ENCODE measurements at regions not wholly inside any gene's neighbourhood (a gene's known extent, or its start where the extent isn't known, plus 50 kb on each side); places are given as distances from the start of the nearest gene placed in this dataset.
"Not testable (repeated sequence)": the region's sequence is repeated elsewhere in the genome, so short reads cannot be mapped to it uniquely, and the experiment has no call there.

DNA sequence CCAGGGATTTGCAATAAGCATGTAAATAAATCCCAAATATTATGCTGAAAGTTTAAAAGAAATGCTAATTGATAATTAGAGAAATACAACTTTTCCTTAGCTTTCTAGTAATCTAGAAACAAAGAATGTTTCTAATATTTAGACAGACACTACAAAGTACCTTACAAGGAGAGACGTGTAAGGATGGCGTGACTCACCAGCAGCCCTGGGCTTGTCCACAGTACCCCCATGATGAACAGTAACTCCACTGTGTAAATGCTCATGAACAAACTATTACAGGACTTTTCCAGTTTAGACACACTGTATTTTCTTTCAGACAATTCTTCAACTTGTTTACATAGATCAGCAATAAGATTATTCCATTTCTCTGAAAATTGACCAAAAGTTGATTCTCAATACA, 138.9 kb upstream of the KCTD7 start:
- POLR2A ChIA-PET; CTCF ChIA-PET; H3K9me3 Mint-ChIP-seq (ENCODE audit: insufficient read depth); H3K36me3 Mint-ChIP-seq (ENCODE audit: low read depth); H3K4me1 Mint-ChIP-seq (ENCODE audit: low read depth); H3K27ac Mint-ChIP-seq; ATAC-seq; H3K27me3 Mint-ChIP-seq (ENCODE audit: low read depth); H3K4me3 Mint-ChIP-seq; DNase-seq: not testable (repeated sequence)

GRCh38 chr7:66490979-66491378, 137.7 kb upstream of the KCTD7 start:
- DNase-seq; POLR2A ChIA-PET; H3K27me3 Mint-ChIP-seq (ENCODE audit: low read depth); ATAC-seq; CTCF ChIA-PET; H3K27ac Mint-ChIP-seq; H3K36me3 Mint-ChIP-seq (ENCODE audit: low read depth); H3K4me3 Mint-ChIP-seq; H3K9me3 Mint-ChIP-seq (ENCODE audit: insufficient read depth): not testable (repeated sequence)
- H3K4me1 Mint-ChIP-seq (ENCODE audit: low read depth), result peaks cover 14% of the 10 kb centered on the region

GRCh38 chr7:66492405-66492804, 136.3 kb upstream of the KCTD7 start:
- POLR2A ChIA-PET, result interaction anchor here (0.6 to 1.7 kb wide), 3 partner anchors 429 to 511 kb away, joined by 4 to 7 read pairs (median 4); partner anchors contain the start of gene TMEM248
- ATAC-seq; H3K27me3 Mint-ChIP-seq (ENCODE audit: low read depth); H3K36me3 Mint-ChIP-seq (ENCODE audit: low read depth); DNase-seq; CTCF ChIA-PET; H3K9me3 Mint-ChIP-seq (ENCODE audit: insufficient read depth): not testable (repeated sequence)
- peaks cover 14% of the 10 kb centered on the region for H3K4me1 Mint-ChIP-seq (ENCODE audit: low read depth)
- peak overlapping the region; percentile 82 for H3K4me3 Mint-ChIP-seq
- peak overlapping the region; percentile 98 for H3K27ac Mint-ChIP-seq

- H3K4me1 Mint-ChIP-seq (ENCODE audit: low read depth), result peaks cover 14% of the 10 kb centered on the region
- DNase-seq (peak; percentile 97), ATAC-seq (peak; percentile 91)
- peak overlapping the region; percentile 98 for H3K27ac Mint-ChIP-seq
- H3K27me3 Mint-ChIP-seq (ENCODE audit: low read depth), result no peaks in the 10 kb centered on the region
- POLR2A ChIA-PET, result interaction anchor here (0.6 to 1.7 kb wide), 17 partner anchors 20 to 1688 kb away, joined by 3 to 7 read pairs (median 4); partner anchors contain the start of genes CRCP, RABGEF1, TMEM248 and TPST1
- H3K9me3 Mint-ChIP-seq (ENCODE audit: insufficient read depth), result no peaks in the 10 kb centered on the region
- peaks cover 2% of the 10 kb centered on the region for H3K36me3 Mint-ChIP-seq (ENCODE audit: low read depth)
- CTCF ChIA-PET, result interaction anchor here (0.7 to 1.4 kb wide), 5 partner anchors 79 to 351 kb away, joined by 3 to 4 read pairs (median 3); partner anchors contain the start of gene TPST1
- peak overlapping the region; percentile 82 for H3K4me3 Mint-ChIP-seq
These were observed 135.2 kb upstream of the KCTD7 start for GRCh38 chr7:66493235-66494205.

- CTCF ChIA-PET, result no interaction called here
- H3K36me3 Mint-ChIP-seq (ENCODE audit: low read depth), result peaks cover 4% of the 10 kb centered on the region
- no peaks in the 10 kb centered on the region for H3K9me3 Mint-ChIP-seq (ENCODE audit: insufficient read depth)
- DNase-seq, result no peak
- H3K27ac Mint-ChIP-seq, result no peak overlapping the region
- no peak overlapping the region for H3K4me3 Mint-ChIP-seq
- H3K4me1 Mint-ChIP-seq (ENCODE audit: low read depth), result peaks cover 12% of the 10 kb centered on the region
- POLR2A ChIA-PET, result no interaction called here
- ATAC-seq, result no peak
- H3K27me3 Mint-ChIP-seq (ENCODE audit: low read depth), result no peaks in the 10 kb centered on the region
These were observed 131.3 kb upstream of the KCTD7 start for GRCh38 chr7:66497346-66497745.

DNA sequence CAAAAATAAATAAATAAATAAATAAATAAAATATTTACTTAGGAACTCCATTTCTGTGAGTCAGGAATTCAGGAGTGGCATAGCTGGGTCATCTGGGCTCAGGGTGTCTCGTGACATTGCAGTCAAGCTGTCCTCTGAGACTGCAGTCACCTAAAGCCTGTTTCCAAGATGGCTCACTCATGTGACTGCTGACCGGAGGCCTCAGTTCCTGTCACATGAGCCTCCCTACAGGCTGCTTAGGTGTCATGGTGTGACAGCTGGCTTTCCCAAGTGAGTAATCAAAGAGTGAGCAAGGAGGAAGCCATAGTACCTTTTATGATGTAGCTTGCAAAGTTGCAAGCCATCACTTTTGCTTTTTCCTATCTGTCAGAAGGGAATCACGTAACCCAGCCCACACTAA, 128.6 kb upstream of the KCTD7 start:
- Mint-ChIP-seq H3K27me3 (ENCODE audit: low read depth) (peaks cover 2% of the 10 kb centered on the region), H3K27ac (no peak overlapping the region), H3K36me3 (ENCODE audit: low read depth) (peaks cover 1% of the 10 kb centered on the region), H3K4me1 (ENCODE audit: low read depth) (peaks cover 6% of the 10 kb centered on the region), H3K4me3 (no peak overlapping the region), H3K9me3 (ENCODE audit: insufficient read depth) (no peaks in the 10 kb centered on the region)
- ATAC-seq, result no peak
- ChIA-PET CTCF (no interaction called here), POLR2A (no interaction called here)
- no peak for DNase-seq

- Mint-ChIP-seq H3K27ac (no peak overlapping the region), H3K36me3 (ENCODE audit: low read depth) (peaks cover 1% of the 10 kb centered on the region), H3K4me1 (ENCODE audit: low read depth) (peaks cover 16% of the 10 kb centered on the region), H3K27me3 (ENCODE audit: low read depth) (peaks cover 12% of the 10 kb centered on the region), H3K9me3 (ENCODE audit: insufficient read depth) (no peaks in the 10 kb centered on the region), H3K4me3 (no peak overlapping the region)
- ChIA-PET POLR2A (no interaction called here), CTCF (no interaction called here)
- ATAC-seq, result no peak
- DNase-seq, result no peak
These were observed 126.2 kb upstream of the KCTD7 start for GRCh38 chr7:66502230-66503035.

DNA sequence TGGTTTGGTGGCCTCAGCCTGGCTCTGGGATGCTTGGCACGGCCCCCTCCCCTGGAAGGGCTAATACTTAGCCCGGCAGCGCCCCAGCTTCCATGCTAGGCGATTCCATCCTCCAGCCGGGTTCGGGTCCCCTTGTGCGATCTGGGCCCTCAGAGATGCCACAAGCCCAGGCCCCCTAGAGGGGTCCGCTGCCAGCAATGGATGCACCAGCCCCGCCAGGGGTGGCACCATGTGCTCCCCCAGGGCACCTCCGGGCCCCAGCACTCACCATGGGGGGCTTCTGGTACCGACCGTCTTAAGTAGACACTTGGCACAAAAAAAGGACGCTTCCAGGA, 125.7 kb upstream of the KCTD7 start:
- H3K27me3 Mint-ChIP-seq (ENCODE audit: low read depth), result peaks cover 17% of the 10 kb centered on the region
- no peaks in the 10 kb centered on the region for H3K9me3 Mint-ChIP-seq (ENCODE audit: insufficient read depth)
- H3K4me1 Mint-ChIP-seq (ENCODE audit: low read depth), result peaks cover 19% of the 10 kb centered on the region
- ATAC-seq (no peak), DNase-seq (no peak)
- peaks cover 1% of the 10 kb centered on the region for H3K36me3 Mint-ChIP-seq (ENCODE audit: low read depth)
- H3K4me3 Mint-ChIP-seq, result no peak overlapping the region
- ChIA-PET CTCF (no interaction called here), POLR2A (no interaction called here)
- no peak overlapping the region for H3K27ac Mint-ChIP-seq

GRCh38 chr7:66503551-66504031, 125.1 kb upstream of the KCTD7 start:
- H3K4me3 Mint-ChIP-seq, result no peak overlapping the region
- POLR2A ChIA-PET, result no interaction called here
- no peak for ATAC-seq

DNA sequence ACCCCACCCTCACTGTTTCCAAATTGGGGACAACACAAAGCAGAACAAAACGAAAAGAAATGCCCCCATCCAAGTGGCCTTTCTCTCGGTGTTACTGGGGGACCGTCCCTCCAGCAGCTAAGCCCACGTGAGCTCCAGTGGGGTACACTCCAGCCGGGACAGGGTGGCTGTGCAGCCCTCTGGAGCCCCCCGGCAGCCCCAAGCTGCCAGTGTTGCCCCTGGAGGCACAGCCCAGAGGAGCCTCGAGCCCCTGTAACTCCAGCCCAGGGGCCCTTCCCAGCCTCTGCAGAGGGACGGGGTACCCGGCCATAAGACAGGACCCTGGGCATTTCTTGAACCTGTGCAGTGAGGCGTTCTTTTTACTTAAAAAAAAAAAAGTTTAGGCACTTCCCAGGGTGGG, 124.5 kb upstream of the KCTD7 start:
- POLR2A ChIA-PET, result no interaction called here
- Mint-ChIP-seq H3K27me3 (ENCODE audit: low read depth) (peaks cover 20% of the 10 kb centered on the region), H3K9me3 (ENCODE audit: insufficient read depth) (no peaks in the 10 kb centered on the region), H3K27ac (no peak overlapping the region), H3K4me1 (ENCODE audit: low read depth) (peaks cover 19% of the 10 kb centered on the region), H3K36me3 (ENCODE audit: low read depth) (peaks cover 1% of the 10 kb centered on the region), H3K4me3 (no peak overlapping the region)
- no peak for ATAC-seq
- no peak for DNase-seq
- CTCF ChIA-PET, result no interaction called here

More at GRCh38 chr7:66503551-66504031, 125.1 kb upstream of the KCTD7 start:
- Mint-ChIP-seq H3K27me3 (ENCODE audit: low read depth) (peaks cover 18% of the 10 kb centered on the region), H3K36me3 (ENCODE audit: low read depth) (peaks cover 1% of the 10 kb centered on the region), H3K9me3 (ENCODE audit: insufficient read depth) (no peaks in the 10 kb centered on the region), H3K27ac (no peak overlapping the region), H3K4me1 (ENCODE audit: low read depth) (peaks cover 19% of the 10 kb centered on the region)
- CTCF ChIA-PET, result no interaction called here
- DNase-seq, result no peak

DNA sequence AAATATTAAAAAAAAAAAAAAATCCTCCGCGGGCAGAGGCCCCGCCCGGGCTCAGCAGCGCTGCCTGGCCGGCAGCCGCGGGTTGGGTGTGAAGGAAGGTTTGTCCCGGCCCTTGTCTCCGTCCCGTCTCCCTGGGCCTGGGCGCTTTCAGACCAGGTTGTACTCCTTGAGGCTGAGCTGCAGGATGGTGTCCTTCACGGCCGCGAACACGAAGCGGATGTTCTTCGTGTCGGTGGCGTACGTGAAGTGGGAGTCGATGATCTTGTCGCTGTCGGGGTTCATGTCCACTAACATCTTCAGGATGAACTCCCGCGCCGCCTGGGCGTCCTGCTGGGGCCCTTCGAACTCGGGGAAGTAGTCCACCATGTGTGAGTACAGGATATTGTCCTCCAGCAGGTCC, 123.7 kb upstream of the KCTD7 start:
- ChIA-PET POLR2A (no interaction called here), CTCF (no interaction called here)
- Mint-ChIP-seq H3K27ac (no peak overlapping the region), H3K27me3 (ENCODE audit: low read depth) (peaks cover 20% of the 10 kb centered on the region), H3K9me3 (ENCODE audit: insufficient read depth) (no peaks in the 10 kb centered on the region), H3K4me1 (ENCODE audit: low read depth) (peaks cover 19% of the 10 kb centered on the region), H3K36me3 (ENCODE audit: low read depth) (peaks cover 1% of the 10 kb centered on the region), H3K4me3 (no peak overlapping the region)
- ATAC-seq (no peak), DNase-seq (no peak)

Measured in activated CD8-positive, alpha-beta T cell treated with anti-CD3 and anti-CD28 coated beads, Interleukin-2, amount 10 ng/mL, durations not matched to agents 7 days and 5 days (primary cell).